Astrocyte of the hippocampus (primary cell): ENCODE measurements at regions not wholly inside any gene's neighbourhood (a gene's known extent, or its start where the extent isn't known, plus 50 kb on each side); places are given as distances from the start of the nearest gene placed in this dataset.
"Not testable (repeated sequence)": the region's sequence is repeated elsewhere in the genome, so short reads cannot be mapped to it uniquely, and the experiment has no call there.

Experiments used
- DNase-seq: peaks from one replicate; pipeline ENCODE4 v3.0.0; 2011; ENCODE audit warnings: low read depth, low spot score

DNA sequence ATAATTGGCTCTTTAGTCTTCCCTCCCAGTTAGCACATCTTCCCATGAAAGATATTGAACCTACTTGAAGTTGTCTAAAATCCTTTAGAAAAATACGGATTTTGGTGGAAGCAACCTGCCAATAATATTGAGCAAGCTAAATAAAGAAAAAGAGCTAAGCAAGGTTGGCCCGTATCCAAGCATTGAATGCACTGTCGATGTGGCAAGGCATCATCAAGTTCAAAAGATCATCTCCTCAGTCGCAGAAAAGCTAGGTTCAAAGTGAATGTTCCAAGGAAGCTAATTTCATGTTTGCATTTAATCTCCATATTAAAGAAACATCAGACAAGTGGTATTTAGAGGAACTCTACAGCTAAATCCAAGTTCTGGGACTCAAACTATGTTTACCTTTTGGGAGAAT, 206.0 kb downstream of the MTERF1 start:
- DNase-seq, result no peak

DNA sequence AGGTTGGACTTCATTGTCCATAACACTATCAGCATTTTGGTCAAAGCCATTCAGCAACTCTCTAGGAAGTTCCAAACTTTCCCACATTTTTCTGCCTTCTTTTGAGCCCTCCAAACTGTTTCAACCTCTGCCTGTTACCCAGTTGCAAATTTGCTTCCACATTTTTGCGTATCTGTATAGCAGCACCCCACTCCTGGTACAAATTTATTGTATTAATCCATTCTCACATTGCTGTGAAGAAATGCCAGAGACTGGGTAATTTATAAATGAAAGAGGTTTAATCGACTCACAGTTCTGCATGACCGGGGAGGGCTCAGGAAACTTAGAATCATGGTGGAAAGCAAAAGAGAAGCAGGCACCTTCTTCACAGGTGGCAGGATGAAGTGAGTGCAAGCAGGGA, 198.8 kb downstream of the MTERF1 start:
- no peak for DNase-seq

DNA sequence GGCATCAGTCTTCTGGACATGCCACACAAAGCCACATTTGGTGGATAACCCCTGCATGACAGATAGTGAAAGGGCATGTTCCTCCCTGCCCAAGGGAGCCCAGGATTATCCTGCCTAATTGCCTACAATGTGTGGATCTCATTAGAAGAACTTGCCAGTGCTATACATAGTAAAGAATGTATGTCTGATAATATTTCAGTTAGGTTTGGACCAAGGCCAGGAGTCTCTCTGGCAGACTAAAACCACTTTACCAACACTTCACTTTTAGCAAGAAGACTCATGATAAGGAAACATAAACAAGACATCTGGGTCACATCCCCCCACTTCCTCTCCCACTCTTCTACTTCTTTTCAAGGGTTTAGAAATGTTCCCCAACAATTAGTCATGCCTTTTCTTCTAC, 196.7 kb downstream of the MTERF1 start:
- peak; percentile 69 for DNase-seq

DNA sequence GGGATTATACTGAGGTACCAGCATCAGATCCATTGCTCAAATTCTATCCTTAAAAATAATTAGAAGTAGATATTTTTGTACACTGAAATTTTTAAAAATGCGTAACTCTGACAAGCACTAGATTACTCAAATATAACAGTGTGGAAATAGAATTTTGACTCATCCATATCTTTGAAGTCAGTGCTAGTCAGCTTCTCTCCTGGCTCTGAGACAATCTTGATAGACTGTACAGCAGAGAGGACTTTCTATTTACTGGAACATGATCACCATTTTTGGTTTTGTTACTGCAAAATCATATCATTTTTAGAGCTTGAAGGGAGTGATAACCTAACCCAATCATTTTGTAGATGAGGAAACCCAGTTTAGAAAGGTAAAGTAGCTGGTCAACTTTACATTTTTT, 195.0 kb downstream of the MTERF1 start:
- no peak for DNase-seq

DNA sequence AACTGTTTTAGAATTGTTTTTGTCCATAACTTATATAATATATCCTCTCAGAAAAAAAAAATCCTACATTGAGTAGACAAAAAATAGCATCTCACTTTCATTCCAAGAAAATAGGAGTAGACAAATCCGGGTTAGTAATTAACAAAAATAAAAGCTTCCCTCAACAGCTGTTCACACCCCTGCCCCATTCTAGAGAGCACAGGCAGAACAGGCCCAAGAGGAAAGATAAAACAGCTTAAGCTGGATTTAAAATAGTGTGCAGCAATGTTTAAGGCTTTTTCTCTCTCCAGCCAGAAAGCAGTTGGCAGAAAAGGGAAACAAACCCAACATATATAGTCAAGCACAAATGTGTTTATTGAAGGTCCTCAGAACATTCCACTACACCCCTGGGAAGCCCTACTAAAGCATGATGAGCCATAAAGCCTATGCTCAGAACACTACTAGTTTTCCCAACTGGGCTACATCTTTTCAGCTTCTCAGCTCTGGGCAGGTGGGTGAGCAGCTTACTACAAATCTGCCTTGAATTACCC, 189.9 kb downstream of the MTERF1 start:
- DNase-seq, result no peak

DNA sequence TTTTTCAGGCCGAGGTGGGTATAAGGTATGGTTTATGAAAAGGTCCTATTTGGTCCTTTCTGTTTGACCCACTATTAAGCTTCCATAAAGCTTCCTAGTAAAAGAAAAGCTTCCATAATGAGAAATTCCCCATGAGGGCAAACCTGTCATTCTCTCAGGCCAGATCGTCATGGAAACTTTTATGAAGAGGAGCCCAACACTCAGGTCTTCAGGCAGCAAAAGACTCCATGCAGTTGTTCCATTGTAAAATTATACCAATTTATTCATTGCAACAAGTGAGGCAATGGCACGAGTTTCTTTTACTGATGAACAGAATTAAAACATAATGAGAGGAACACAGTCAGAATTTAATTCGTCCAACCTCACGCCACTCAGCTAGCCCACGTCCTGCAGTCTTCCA, 188.6 kb downstream of the MTERF1 start:
- DNase-seq, result no peak

DNA sequence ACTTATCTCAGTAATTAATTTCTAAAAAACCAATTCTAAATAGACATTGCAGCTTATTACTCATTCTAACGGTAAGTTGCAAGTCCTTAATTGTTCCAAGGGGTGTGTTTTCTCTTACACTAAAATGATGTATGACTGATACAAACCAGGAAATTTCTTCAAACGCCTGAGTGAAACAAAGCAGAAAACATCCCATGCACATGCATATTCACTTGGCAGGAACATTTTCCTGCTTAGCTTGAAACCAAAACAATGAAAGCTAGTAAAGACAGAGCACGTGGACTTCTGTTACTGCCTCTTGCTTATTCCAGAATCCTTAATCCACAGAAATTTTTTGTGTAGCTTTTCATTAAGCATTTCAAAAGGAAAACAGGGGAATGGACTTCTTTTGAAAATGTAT, 187.7 kb downstream of the MTERF1 start:
- peak; percentile 53 for DNase-seq

DNA sequence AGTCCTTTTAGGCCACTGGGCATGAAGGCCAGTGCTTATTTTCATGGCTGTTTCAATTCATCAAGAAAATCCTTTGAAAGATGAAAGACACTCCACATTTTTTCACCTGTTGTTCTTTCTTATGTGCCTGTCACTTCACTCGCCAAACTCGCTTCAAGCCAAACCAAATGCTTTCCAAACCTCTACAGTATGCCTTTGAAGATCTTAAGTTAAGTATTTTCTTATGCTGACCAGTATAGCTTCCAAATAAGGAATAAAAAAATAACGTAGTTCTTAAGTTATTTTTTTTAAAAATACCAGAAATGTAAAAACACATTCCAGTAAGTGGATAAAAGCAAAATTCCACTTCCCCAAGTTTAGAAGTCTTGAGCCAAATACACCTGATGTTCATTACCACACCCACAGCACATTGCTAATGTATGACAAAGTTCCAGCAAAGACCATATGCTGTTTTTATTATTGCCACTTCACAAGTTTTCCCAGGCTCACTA, 186.1 kb downstream of the MTERF1 start:
- DNase-seq, result peak; percentile 91

DNA sequence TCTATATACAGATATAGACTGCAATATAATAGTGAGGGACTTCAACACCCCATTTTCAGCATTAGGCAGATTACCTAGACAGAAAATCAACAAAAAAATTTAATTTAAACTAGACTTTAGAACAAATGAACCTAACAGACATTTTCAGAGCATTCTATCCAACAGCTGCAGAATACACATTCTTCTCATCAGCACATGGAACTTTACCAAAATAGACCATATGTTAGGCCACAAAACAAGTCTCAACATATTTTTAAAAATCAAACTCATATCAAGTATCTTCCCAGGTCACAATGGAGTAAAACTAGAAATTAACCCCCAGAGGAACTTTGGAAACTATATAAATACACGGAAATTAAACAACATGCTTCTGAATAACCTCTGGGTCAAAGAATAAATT, 169.6 kb downstream of the MTERF1 start:
- DNase-seq, result no peak

DNA sequence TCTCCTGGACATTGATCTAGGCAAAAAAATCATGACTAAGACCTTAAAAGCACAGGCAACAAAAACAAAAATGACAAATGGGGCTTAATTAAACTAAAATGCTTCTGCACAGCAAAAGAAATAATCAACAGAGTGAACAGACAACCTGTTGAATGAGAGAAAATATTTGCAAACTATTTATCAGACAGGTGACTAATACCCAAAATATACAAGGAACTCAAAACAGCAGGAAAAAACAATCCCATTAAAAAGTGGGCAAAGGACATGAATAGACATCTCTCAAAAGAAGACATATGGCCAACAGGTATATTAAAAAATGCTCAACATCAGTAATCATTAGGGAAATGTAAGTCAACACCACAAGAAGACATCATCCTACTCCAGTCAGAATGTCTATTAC, 166.8 kb downstream of the MTERF1 start:
- no peak for DNase-seq

DNA sequence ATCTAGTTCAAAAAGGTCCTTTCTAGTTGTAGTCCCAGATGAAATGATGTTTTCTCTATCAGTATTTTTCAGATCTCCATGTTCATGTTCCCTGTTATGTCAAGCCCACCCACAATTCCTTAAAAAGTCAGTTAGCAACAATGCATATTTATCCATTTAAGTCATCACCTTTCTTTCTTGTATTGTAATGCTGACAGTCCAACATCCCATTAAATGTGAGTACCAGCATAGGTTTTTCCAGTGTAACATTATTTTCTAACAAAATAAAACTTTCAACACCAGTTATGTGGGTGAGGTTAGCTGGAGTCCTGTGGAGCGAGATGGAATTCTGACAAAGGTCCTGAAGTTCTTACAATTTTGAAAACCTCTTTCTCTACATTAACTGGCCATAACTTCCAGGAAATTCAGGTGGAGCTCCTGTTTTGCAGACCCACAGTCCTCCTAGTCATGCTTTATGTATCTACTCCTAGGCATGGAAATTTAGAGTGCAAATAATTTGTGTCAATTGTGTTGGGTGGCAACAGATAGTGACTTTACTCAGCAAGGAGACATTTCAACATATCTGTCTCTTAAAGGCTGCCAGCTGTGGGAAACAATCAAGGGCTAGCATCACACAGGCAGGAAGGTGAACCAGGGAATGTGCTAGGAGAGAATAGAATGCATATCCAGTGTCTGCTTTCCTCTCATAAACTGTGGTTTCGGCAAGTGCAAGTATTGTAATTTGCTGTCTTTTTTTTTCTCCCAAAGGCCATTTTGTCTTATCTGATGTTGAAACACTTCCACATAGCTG, 162.6 kb downstream of the MTERF1 start:
- peak; percentile 36 for DNase-seq

DNA sequence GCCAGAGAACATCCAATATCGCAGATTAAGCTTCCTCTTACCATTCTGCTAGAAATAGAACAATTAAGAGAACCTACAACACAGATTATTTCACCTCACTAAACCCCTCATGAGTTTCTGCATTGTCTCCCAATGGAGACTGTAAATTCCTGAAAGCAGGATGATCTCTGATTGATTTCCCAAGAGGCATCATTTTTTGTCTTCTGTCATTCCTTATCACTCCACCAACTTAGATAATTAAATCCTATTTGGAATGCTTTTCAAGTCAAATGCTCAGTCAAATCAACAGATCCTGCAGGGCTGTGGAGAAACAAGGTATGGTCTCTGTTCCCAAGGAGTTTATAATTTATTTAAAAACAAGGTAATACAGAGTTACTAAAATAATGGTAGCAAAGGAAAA, 161.5 kb downstream of the MTERF1 start:
- DNase-seq, result no peak

DNA sequence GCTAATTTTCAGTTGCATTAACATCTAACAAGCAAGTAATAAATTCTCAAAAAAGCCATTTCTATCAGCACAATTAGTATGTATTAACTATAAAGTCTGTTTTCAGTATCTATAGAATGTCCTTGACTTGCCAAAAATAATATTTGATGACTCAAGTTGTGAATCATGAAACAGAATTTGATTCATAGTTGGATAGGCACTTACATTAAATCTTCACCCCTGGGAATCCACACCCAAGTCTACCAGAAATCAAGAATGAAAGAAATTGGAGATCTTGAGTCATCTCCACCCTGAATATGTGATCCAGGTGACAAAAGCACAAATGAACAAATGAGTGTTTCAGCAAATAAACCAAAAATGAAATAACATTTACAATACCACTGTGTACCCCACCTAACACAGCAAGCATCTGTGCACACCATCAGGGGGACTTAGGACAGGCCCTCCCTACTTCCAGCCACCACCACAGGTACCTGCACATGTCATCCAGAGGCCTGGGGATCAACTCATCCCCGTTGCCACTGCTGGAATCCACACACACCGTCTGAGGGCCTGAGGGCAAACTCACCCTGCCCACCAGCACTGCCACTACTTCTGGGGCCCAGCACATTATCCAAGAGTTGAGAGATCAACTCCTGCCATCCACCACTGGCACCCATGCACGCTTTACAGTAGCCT, 160.1 kb downstream of the MTERF1 start:
- no peak for DNase-seq

DNA sequence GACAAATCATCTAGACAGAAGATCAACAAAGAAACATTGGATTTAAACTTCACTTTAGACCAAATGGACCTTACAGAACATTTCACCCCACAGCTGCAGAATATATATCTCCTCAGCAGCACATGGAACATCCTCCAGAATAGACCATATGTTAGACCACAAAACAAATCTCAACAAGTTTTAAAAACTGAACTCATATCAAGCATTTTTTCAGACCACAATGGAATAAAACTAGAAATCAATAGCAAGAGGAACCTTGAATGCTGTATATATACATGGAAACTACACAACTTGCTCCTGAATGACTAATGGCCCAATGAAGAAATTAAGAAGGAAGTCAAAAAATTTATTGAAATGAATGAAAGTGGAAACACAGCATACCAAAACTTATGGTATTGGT, 157.7 kb downstream of the MTERF1 start:
- no peak for DNase-seq

DNA sequence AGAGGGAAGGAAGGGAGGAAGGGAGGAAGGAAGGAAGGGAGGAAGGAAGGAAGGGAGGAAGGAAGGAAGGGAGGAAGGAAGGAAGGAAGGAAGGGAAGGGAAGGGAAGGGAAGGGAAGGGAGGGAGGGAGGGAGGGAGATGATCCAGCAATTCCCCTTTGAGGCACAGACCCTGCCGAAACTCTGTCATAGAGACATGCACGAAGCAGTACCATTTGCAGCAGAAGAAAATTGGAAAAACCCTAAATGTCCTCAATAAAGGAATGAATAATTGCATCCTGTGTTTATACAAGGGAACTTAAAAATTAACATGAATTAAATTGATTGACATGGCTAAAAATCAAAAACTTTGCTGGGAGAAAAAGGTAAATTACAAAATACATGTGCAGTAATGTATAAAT, 151.5 kb downstream of the MTERF1 start:
- DNase-seq, result not testable (repeated sequence)

DNA sequence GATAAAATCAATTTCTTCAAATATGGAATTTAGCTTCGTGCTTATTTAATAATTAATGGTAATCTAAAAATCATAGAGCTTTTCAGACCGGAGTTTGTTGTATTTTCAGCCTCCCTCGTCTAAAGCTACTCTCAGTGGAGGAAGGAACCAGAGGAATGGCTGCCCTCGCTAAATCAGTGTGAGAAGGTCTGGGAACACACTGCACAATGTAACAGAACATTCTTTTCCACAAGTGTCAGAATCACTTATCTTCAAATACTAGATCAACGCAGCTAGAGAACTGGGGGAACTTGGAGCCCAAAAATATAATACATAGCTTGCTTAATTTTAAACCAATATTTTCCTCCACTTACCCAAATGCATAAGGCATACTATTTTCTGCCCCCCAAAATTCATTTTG, 148.5 kb downstream of the MTERF1 start:
- DNase-seq, result no peak

DNA sequence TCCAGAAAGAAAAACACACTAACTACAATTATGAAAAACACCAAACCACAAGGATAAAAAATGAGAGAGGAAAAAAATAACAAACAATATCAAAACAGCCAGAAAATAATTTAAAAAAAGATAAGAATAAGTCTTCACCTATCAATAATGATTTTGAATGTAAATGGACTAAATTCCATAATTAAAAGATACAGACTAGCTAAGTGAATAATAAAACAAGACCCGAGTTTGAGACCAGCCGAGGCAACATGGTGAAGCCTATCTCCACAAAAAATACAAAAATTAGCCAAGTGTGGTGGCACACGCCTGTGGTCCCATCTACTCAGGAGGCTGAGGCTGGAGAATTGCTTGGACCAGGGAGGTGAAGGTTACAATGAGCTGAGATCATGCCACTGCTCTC, 131.1 kb downstream of the MTERF1 start:
- no peak for DNase-seq

DNA sequence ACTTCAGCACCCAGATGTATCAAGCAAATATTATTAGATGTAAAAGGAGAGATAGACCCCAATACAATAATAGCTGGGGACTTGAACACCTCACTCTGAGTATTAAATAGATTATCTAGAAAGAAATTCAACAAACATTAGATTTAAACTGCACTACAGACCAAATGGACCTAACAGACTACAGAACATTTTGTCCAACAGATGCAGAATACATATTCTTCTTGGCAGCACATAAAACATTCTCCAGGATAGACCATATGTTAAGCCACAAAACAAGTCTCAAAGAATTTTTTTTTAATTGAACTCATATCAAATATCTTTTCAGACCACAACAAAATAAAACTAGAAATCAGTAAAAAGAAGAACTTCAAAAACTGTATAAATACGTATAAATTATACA, 130.4 kb downstream of the MTERF1 start:
- DNase-seq, result no peak

DNA sequence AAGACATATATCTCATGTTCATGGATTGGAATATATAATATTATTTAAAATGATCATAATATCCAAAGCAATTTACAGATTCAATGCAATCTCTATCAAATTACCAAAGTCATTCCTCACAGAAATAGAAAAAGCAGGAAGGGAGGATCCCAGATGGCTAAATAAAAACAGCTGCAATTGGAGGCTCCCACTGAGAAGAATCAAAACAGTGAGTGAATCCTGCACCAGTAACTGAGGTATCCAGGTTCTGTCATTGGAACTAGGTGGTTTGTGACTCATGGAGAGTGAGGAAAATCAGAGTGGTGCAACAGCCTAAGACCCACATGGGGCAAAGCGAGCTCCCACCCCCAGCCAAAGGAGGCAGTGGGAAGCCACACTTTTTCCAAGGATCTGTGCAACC, 128.4 kb downstream of the MTERF1 start:
- no peak for DNase-seq

DNA sequence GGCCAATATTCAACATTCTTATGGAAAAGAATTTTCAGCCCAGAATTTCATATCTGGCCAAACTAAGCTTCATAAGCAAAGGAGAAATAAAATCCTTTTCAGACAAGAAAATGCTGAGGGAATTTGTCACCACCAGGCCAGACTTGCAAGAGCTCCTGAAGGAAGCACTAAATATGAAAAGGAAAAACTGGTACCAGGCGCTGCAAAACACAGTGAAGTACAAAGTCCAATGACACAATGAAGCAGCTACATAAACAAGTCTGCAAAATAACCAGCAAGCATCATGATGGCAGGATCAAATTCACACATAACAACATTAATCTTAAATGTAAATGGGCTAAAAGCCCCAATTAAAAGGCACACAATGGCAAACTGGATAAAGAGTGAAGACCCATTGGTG, 126.2 kb downstream of the MTERF1 start:
- DNase-seq, result not testable (repeated sequence)

DNA sequence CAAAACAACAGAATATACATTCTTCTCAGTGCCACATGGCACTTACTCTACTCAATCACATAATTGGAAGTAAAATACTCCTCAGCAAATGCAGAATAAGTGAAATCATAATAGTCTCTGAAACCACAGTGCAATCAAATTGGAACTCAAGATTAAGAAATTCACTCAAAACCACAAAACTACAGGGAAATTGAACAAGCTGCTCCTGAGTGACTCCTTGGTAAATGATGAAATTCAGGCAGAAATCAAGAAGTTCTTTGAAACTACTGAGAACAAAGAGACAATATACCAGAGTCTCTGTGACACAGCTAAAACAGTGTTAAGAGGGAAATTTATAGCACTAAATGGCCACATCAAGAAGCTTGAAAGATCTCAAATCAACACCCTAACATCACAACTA, 125.4 kb downstream of the MTERF1 start:
- not testable (repeated sequence) for DNase-seq

DNA sequence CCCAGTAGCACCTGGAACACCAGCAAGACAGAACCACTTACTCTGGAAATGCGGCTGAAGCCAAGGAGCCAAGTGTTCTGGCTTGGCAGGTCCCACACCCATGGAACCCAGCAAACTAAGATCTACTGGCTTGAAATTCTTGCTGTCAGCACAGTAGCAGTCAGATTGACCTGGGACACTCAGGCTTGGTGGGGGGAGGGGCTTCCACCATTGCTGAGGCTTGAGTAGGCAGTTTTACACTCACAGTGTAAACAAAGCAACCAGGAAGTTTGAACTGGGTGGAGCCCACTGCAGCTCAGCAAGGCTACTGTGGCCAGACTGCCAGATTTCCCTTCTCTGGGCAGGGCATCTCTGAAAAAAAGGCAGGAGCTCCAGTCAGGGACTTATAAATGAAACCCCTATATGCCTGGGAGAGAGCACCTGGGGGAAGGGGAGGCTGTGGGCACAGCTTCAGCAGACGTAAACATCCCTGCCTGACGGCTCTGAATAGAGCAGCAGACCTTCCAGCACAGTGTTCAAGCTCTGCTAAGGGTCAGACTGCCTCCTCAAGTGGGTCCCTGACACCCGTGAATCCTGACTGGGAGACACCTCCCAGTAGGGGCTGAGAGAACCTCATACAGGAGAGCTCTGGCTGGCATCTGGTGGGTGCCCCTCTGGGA, 121.2 kb downstream of the MTERF1 start:
- DNase-seq, result peak; percentile 29
